IPS-18c (cell line): ENCODE measurements at regions not wholly inside any gene's neighbourhood (a gene's known extent, or its start where the extent isn't known, plus 50 kb on each side); places are given as distances from the start of the nearest gene placed in this dataset.
"Not testable (repeated sequence)": the region's sequence is repeated elsewhere in the genome, so short reads cannot be mapped to it uniquely, and the experiment has no call there.

Experiments
- H3K4me3 ChIP-seq: 2 replicates; pipeline ENCODE4 v1.7.0; 2013; ENCODE audit warnings: low read depth, mild to moderate bottlenecking, low read length, moderate library complexity; ENCODE audit not compliant: insufficient read depth
- H3K9me3 ChIP-seq: one replicate; pipeline ENCODE4 v1.6.1; 2013; ENCODE audit warnings: mild to moderate bottlenecking, low read length, moderate library complexity; ENCODE audit not compliant: control insufficient read depth, insufficient read depth

DNA sequence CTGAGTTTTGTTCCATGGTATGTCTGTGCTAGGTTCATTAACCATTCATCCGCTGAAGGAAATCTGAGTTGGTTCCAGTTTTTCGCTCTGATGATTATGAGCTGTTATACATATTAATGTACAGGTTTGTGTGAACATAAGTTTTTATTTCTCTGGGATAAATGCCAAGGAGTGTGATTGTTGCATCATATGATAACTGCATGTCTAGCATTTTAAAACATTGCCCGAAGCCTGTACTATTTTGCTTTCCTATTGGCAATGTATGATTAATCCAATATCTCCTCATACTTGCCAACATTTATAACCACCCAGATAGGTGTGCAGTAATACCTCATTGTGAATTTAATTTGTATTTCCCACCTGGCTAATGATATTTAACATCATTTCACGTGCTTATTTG is 322.7 kb downstream of the ZNF326 start:
- H3K9me3 ChIP-seq, result no peaks in the 10 kb centered on the region
- no peak overlapping the region for H3K4me3 ChIP-seq

DNA sequence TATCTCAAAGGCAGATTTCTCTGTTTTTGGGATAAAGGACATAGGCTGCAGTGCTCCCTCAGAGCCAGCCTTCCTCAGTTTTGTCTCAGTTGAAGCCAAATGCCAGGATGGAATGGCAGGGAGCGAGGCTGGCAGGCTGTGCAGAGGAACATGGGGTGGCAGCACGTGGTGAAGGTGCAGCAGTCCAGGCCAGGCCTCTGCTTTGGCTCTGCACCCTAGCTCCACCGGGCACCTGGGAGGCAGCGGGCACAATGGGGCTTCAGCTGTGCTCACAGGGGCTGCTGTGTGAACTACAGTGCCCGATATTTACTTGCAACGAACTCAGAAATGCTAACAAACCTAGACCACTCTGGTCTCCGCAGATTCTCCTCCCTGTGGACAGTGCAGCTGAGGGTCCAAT is 319.6 kb downstream of the ZNF326 start:
- Histone ChIP-seq H3K4me3 (no peak overlapping the region), H3K9me3 (no peaks in the 10 kb centered on the region)

DNA sequence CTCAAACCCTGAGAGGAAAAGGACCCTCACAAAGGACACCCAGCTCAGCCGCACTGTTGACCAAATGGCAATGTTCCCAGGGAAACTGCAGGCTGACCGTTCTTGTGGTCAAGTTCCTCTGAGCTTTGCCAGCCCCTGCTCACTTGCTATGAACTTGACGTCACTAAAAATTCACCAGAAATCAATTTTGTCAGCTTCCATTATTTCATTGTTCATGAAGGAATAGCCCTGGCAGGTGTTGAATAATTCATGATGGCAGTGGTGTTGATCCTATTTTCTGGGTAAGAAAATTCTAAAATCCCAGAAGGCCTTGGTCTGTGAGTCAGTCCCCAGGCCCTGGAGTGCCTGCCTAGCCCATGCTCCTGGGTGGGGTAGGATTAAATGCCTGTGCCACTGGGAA is 318.9 kb downstream of the ZNF326 start:
- H3K9me3 ChIP-seq, result no peaks in the 10 kb centered on the region
- H3K4me3 ChIP-seq, result no peak overlapping the region

DNA sequence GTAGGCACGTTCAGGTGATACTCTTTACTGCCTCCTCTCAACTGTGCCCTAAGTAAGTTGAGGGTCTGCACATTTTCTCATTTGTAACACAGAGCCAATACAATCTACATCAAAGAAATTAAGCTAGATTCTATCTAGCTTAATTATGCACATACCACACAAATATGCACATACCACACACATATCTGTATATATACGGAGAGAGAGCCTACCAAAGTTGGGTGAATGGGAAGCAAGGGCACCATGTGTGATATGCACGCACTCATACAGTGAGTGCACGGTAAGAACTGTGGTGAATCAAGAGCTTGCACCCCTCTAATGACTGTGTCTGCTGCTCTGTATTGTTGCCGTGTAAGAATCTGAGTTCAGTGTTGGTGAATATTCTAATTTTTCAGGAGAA is 314.9 kb downstream of the ZNF326 start:
- no peaks in the 10 kb centered on the region for H3K9me3 ChIP-seq

DNA sequence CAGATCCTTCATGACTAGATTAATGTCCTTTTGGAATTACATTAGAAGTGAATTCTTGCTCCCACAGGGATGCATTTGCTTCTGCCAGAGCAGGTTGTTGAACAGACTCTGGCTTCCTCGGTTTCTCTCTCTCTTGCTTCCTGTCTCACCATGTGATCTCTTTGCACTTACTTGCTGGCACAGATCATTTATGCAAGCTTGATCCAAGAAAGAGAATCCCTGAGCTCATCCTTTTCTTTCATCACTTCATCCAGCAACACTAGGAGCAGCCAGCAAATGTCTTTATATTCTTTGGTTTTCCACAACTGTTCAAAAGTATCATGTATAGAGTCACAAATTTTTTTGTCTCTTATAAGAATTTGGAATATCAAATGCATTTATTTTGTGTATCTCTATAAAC is 313.5 kb downstream of the ZNF326 start:
- H3K4me3 ChIP-seq, result no peak overlapping the region
- no peaks in the 10 kb centered on the region for H3K9me3 ChIP-seq

More for the DNA sequence above, 314.9 kb downstream of the ZNF326 start:
- H3K4me3 ChIP-seq, result no peak overlapping the region

DNA sequence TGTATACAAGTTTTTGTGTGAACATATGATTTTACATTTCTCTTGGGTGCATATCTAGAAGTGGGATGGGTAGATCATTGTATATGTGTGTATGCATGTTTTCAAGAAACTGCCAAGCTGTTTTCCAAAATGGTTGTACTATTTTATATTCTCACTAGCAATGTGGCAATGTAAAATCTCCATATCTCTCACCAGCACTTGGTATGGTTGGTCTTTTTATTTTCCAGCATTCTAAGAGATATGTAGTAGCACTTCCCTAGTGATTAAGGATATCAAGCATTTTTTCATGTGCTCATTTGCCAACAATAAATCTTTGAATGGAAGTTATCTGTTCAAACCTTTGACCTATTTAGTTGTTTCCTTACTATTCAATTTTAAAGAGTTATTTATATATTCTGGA is 310.7 kb downstream of the ZNF326 start:
- Histone ChIP-seq H3K9me3 (no peaks in the 10 kb centered on the region), H3K4me3 (no peak overlapping the region)

DNA sequence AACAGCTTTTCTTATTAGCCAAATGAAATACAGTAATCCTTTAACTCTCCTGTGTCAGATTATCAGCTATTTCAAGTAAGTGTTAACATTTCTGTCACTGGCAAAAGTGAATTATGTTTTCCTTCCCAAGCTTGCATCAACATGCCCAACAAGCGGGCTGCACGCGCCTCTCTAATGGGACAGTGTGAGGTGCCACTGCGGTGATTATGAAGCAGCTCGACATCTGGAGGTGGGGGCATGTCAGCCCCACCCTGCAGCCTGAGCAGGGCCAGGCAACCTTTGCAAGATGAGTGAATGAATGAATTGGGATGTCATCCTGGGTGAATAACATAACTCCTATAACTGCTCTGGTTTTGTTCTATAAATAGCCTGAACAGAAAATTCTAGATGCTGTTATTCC is 301.4 kb downstream of the ZNF326 start:
- Histone ChIP-seq H3K9me3 (no peaks in the 10 kb centered on the region), H3K4me3 (no peak overlapping the region)

DNA sequence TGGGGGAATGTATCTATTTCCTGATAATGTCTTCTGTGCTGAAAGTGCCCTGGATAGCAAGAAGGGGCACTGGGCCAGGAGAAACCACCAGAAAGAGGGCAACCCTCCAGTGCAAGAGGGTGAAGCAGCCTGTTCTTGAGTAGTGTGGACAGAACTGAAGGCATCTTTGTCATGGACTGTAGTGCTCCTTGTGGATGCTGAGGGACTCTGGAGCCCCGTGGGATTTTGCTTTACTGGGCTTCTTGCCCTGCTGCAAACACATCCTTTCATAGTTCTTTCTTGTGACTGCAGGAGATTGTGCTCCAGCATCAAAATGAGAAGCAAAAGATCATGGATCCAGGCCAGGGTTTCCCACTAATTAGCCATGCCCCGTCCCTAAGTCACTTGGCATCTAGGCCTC is 300.6 kb downstream of the ZNF326 start:
- H3K4me3 ChIP-seq, result no peak overlapping the region
- no peaks in the 10 kb centered on the region for H3K9me3 ChIP-seq

DNA sequence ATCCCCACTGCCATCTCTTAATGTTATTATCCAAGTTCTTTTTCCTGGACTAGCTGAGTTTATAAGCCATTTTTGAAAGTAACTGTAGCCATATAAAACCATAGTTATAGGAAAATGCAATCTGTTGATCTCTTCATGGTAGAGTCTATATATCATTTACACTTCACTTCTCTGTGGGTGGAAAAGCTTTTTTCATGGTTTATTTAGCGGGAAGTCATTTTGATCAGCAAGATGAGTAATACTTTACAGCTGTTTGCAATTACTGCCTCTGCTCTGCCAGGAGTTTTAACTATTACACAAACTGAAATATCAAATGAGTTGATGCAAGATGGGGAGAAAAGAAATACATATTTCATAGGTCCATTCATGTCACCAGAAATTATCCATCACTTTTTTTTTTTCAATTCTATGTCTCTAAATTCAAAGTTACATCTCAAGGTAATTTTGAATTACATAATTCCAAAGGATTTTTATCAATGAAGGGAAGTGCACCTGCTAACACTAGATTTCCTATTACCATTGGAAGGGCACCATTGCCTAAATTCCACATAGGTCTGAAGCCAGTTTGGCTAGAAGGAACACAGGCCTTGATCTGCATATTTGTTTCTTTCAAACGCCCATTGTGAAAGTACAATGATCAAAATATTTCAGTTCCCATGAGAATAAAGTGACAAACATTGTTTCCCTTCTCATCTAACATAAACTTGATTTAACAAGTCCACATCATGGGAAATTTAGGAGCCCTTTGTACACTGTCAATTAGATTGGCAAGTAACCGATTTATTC is 296.7 kb downstream of the ZNF326 start:
- no peaks in the 10 kb centered on the region for H3K9me3 ChIP-seq
- H3K4me3 ChIP-seq, result no peak overlapping the region

DNA sequence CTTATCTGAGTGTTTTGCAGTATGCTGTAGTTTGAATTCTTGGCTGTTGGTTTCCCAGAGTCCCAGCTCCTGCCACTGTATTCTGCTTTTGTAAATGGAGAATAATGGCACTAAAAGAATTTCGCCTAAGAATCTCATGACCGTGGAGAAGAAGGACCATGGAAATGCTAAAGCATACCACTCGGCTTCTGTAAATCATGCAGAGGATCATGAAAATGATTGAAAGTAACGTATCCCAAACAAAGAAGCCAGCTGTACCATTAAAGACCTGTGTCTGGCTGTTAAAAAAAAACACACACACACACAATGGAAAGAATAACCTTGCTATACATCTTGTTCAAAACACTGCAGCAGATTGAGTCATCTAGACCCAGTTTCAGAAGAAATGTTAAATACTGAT is 287.9 kb downstream of the ZNF326 start:
- no peak overlapping the region for H3K4me3 ChIP-seq
- no peaks in the 10 kb centered on the region for H3K9me3 ChIP-seq

DNA sequence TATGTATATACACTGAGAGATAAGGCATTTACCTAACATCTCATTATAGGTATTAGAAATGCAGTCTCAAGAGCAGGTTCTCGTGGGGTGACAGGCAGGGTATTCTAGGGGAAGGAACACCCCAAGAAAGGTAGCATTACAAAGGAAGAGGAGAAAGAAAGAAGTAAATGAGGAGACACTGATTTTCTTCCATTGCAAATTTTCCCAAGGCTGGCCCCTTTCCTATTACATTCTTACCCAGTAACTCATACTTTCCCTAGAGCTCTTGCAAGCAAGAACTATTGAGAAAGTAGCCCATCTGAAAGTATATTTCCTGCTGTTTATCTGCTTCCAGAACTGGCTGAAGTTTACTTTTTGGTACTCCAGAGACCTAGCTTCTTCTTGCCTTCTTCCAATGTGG is 287.0 kb downstream of the ZNF326 start:
- H3K9me3 ChIP-seq, H3K4me3 ChIP-seq: not testable (repeated sequence)

DNA sequence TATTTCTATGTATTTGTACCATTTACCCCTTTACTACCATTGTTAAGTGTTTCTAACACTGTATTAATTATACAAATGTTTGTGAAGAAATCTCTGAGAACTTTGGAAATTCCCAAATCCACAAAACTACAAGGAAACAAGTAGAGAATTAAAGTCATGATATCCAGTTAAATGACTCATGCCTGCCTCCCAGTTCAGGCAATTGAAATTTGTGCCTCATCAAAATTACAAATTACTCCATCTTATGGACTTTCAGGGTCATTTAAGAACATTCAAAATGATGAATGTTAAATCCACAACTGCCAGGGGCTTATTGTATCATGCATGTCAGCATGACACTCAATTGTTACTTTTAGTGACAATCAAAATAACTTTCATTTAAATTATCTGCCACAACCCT is 282.4 kb downstream of the ZNF326 start:
- no peak overlapping the region for H3K4me3 ChIP-seq
- H3K9me3 ChIP-seq, result no peaks in the 10 kb centered on the region

DNA sequence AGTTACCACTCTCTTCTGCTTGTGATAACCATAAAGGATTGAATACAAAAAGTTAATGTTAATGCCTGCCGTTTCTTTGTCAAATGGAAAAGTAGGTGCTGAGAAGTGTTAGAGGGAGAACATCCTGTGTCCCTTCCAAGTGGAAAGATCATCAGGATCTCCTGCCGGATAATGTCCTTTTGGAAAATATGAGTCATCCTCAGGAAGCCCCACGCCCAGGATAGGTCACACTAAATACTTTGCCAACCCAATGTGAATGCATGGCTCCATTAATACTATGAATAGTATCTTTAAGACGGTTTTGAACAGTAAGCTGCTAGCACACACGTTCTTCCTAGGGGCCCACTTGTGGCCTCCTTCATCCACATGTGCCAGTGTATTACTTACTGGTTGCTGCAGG is 279.5 kb downstream of the ZNF326 start:
- no peak overlapping the region for H3K4me3 ChIP-seq
- H3K9me3 ChIP-seq, result no peaks in the 10 kb centered on the region

DNA sequence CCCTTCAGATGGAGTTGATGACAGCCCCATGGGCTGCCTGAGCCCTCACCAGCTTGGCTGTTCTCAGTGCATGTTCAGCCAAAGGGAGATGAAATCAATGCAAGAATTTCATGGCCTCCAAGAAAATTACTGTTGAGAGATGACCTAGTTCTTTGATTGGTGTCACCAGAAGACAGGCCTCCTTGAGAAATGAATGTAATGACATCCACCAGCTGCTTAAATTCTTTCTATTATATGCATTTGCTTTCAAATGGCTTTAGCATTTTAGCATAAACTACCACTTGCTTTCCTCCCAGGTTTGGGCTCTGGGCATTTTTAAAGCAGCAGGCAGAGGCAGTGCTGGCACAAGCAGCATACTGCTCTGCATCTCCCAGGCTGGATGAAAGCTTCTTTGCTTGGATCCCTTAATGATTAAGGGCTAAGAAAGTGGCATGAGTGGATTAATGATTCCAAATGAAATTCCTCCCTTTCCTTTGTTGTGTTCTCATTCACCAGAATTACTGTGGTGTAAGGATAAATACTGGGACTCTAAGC is 278.4 kb downstream of the ZNF326 start:
- H3K9me3 ChIP-seq, result no peaks in the 10 kb centered on the region
- H3K4me3 ChIP-seq, result no peak overlapping the region

DNA sequence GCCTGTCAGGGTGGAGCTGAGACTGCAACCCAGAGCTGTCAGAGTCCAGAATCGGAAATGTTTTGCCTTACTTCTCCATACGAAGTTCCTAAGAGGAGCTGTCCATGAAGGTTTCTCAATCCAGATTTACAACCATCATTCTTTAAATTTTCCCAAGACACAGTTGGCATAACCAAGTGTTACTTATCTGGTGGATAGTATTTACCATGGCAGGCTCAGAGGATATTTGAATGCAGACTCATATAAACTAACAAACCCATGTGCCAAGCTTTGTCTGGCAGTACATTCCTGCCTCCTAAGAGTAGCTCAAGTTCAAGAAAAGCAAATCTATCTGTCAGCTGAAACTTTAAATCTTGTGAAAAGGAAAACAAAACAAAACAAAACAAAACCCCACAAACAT is 267.9 kb downstream of the ZNF326 start:
- no peak overlapping the region for H3K4me3 ChIP-seq
- H3K9me3 ChIP-seq, result no peaks in the 10 kb centered on the region

DNA sequence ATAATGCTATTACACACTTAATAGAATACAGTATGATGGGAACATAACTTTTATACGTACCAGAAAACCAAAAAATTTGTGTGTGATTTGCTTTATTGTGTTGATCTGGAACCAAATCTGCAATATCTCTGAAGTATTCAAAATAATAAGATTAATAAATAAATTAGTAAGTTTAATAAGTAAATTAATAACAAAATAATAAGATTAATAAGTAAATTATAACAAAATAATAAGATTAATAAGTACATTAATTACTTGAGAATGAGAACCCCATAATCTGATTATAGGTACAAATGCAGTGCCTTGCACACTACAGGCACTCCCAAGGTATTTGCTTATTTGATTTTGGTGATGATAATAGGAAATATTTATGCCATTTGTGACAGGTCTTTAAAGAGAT is 267.4 kb downstream of the ZNF326 start:
- Histone ChIP-seq H3K9me3 (no peaks in the 10 kb centered on the region), H3K4me3 (no peak overlapping the region)

DNA sequence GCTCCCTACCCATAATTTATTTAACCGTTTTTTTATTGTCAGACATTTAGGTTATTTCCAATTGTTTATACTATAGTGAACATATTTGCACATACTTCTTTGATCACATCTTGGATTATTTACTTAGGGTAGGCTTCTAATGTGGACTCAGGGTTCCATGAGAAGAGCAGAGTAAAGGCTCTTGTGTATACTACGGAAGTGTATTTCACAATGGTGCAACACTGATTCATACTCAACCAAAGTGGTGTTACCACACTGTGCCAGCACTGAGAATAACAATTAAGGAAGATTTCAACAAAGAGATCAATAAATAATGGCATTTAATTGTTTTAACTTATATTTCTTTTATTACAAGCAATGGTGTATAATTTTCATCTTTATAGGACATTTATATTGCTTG is 251.2 kb downstream of the ZNF326 start:
- H3K4me3 ChIP-seq, result no peak overlapping the region
- H3K9me3 ChIP-seq, result no peaks in the 10 kb centered on the region

DNA sequence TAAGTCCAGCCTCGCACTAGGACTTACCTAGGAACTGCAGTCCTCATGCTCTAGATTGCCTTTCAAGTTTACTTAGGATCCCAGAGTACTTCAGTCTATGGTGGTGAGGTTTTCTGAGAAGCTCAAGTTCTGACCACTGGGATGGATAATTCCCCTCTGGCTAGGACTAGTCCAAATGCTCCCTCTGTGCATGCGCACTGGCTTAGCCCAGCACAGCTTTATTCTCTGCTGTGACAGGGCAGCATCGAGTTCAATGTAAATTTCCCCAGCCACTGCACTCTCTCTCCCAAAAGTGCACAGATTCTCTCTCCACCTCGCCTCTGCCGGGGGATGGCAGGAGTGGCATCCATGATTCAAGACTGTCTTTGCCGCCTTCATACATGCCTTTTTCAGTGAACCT is 241.6 kb downstream of the ZNF326 start:
- Histone ChIP-seq H3K9me3 (no peaks in the 10 kb centered on the region), H3K4me3 (no peak overlapping the region)

DNA sequence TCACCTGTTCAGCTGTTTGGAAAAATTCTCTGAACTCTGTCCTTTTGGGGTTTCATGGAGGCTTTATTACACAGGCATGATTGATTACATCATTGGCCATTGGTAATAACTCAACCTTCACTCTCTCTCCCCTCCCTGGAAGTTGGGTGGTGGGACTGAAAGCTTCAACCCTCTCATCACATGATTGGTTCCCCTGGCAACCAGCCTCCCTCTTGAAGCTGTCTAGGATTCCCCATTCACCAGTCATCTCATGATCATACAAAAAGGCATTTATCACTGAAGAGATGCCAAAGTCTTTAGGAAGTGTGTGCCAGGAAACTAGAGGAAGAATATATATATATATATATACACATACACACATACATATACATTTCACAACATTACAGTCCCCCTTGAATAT is 228.5 kb downstream of the ZNF326 start:
- Histone ChIP-seq H3K9me3 (no peaks in the 10 kb centered on the region), H3K4me3 (no peak overlapping the region)
